Pancreas (tissue), 10 donors: ENCODE measurements at regions not wholly inside any gene's neighbourhood (a gene's known extent, or its start where the extent isn't known, plus 50 kb on each side); places are given as distances from the start of the nearest gene placed in this dataset.

Experiments
- ATAC-seq, 4 donors: fragments of 200-7000 bp; cut with Tn5 transposase; one replicate each; pipeline versions ENCODE4 v1.8.0 to v1.9.1; 2020; ENCODE audit warnings: mild to moderate bottlenecking in 4 of 4, moderate library complexity in 4 of 4
- DNase-seq, 6 donors: peaks; one replicate each; pipeline ENCODE4 v3.0.0-alpha.2; 2020
- FAIRE-seq: peaks from 2 replicates; lab custom pipeline; 2012; peaks lifted over from hg19 to GRCh38; lab: Jason Lieb, UNC
- H3K27ac ChIP-seq, 4 donors: fragments of 200-600 bp; sonication (generic); 1 replicate in 3 of 4; 2 replicates in 1 of 4; pipeline versions ENCODE4 v1.5.0 to v1.8.0; 2020
- H3K27me3 ChIP-seq, 4 donors: fragments of 200-600 bp; one replicate each; pipeline ENCODE4 v1.8.0; 2021
- H3K36me3 ChIP-seq, 3 donors: fragments of 200-600 bp; sonication (generic) in 1 of 3; one replicate each; pipeline versions ENCODE4 v1.5.0 to v1.8.0; 2020 to 2021
- H3K4me1 ChIP-seq, 3 donors: fragments of 200-600 bp; one replicate each; pipeline ENCODE4 v1.8.0; 2021
- H3K4me3 ChIP-seq, 4 donors: fragments of 200-600 bp; sonication (generic) in 2 of 4; one replicate each; pipeline versions ENCODE4 v1.5.0 to v1.8.0; 2020 to 2021
- H3K9me3 ChIP-seq, 4 donors: fragments of 200-600 bp; one replicate each; pipeline ENCODE4 v1.8.0; 2021
- WGBS, 2 donors: extraction: QIAGEN DNeasy Blood & Tissue Kit; methylation state at CpG; one replicate each; pipeline ENCODE4 v1.1.7; 2013; 5-methylcytosine and 5-hydroxymethylcytosine counted together
- intact Hi-C, 3 donors: fragments of 100-400 bp; cut with DNase I; formaldehyde crosslinking; loops; one replicate each; pipeline versions ENCODE4 v1.11.1 to v1.14.2; 2022
- TF ChIP-seq, protein P1 (sequence below), 4 donors: fragments of 200-600 bp; sonication (generic) in 3 of 4; IDR thresholded peaks; one replicate each; pipeline versions ENCODE4 v1.5.0 to v1.8.0; 2021; ENCODE audit warnings: antibody characterized with exemption in 4 of 4
- donor health status: healthy with polysubstance abuse.
- donor health status: DM: no; HTN: no; CAD: no; lungs with moderate emphysema.
- donor health status: DM: no; HTN: no; CAD: no.
- donor health status: control.
- donor health status: control.
- donor health status: Bipolar disorder and iron deficiency.
- donor health status: DM: yes; HTN: yes; CAD: no.
- donor health status: DM: no; HTN: no; CAD: no.
- donor health status: DM: no; HTN: no; CAD: no.
- donor health status: DM: yes; HTN: yes; CAD: no.

- no peak overlapping the region for H3K27ac ChIP-seq
- intact Hi-C loops: no loop called here
- no peaks in the 10 kb centered on the region for H3K27me3 ChIP-seq
- DNase-seq (no peak), FAIRE-seq (no peak), ATAC-seq (no peak)
- no peak overlapping the region for H3K4me3 ChIP-seq
- H3K9me3 ChIP-seq: no peaks in the 10 kb centered on the region
- H3K4me1 ChIP-seq: no peaks in the 10 kb centered on the region
- TF ChIP-seq, protein P1, sequence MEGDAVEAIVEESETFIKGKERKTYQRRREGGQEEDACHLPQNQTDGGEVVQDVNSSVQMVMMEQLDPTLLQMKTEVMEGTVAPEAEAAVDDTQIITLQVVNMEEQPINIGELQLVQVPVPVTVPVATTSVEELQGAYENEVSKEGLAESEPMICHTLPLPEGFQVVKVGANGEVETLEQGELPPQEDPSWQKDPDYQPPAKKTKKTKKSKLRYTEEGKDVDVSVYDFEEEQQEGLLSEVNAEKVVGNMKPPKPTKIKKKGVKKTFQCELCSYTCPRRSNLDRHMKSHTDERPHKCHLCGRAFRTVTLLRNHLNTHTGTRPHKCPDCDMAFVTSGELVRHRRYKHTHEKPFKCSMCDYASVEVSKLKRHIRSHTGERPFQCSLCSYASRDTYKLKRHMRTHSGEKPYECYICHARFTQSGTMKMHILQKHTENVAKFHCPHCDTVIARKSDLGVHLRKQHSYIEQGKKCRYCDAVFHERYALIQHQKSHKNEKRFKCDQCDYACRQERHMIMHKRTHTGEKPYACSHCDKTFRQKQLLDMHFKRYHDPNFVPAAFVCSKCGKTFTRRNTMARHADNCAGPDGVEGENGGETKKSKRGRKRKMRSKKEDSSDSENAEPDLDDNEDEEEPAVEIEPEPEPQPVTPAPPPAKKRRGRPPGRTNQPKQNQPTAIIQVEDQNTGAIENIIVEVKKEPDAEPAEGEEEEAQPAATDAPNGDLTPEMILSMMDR (IDR thresholded peaks at IDR 0.05): no peak
- H3K36me3 ChIP-seq: no peaks in the 10 kb centered on the region
- 50 to 53% methylated on average over 1 of the region's 1 CpG for WGBS, 2 donors
Observed at GRCh38 chr4:62454535-62454934, 1254.4 kb downstream of the ADGRL3 start.

GRCh38 chr4:62450740-62451139, 1250.6 kb downstream of the ADGRL3 start:
- Histone ChIP-seq H3K9me3 (no peaks in the 10 kb centered on the region), H3K4me1 (no peaks in the 10 kb centered on the region), H3K27ac (no peak overlapping the region), H3K27me3 (no peaks in the 10 kb centered on the region), H3K36me3 (no peaks in the 10 kb centered on the region), H3K4me3 (no peak overlapping the region)
- intact Hi-C loops: no loop called here
- DNase-seq: no peak
- TF ChIP-seq, protein P1 (IDR thresholded peaks at IDR 0.05): no peak
- no peak for ATAC-seq
- no peak for FAIRE-seq

GRCh38 chr4:62449538-62449937, 1249.4 kb downstream of the ADGRL3 start:
- H3K4me1 ChIP-seq: no peaks in the 10 kb centered on the region
- H3K36me3 ChIP-seq: no peaks in the 10 kb centered on the region
- ATAC-seq (no peak), FAIRE-seq (no peak), DNase-seq (no peak)
- WGBS, 2 donors: 20 to 30% methylated on average over 2 of the region's 2 CpGs
- H3K27me3 ChIP-seq: no peaks in the 10 kb centered on the region
- TF ChIP-seq, protein P1 (IDR thresholded peaks at IDR 0.05): no peak
- no peaks in the 10 kb centered on the region for H3K9me3 ChIP-seq
- no peak overlapping the region for H3K4me3 ChIP-seq
- intact Hi-C loops: no loop called here
- H3K27ac ChIP-seq: no peak overlapping the region

DNA sequence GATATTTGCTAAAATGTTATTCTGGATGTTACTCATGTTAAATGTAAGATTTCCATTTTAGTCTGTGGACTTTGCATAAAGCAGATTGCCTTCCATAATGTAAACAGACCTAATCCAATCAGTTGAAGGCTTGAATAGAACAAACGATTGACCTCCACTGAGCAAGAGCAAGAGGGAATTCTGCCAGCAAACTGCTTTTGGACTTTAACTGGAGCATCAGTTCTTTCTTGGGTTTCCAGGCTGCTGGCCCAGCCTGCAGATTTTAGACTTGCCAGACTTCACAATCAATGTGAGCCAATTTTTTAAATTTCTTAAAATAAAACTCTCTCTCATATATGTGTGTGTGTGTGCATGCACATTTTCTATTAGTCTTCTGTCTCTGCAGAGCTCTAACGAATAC, 1248.8 kb downstream of the ADGRL3 start:
- DNase-seq (no peak), FAIRE-seq (no peak), ATAC-seq (no peak)
- 27 to 28% methylated on average over 2 of the region's 2 CpGs for WGBS, 2 donors
- TF ChIP-seq, protein P1 (IDR thresholded peaks at IDR 0.05): no peak
- Histone ChIP-seq H3K27me3 (no peaks in the 10 kb centered on the region), H3K36me3 (no peaks in the 10 kb centered on the region), H3K27ac (no peak overlapping the region), H3K4me1 (no peaks in the 10 kb centered on the region), H3K4me3 (no peak overlapping the region), H3K9me3 (no peaks in the 10 kb centered on the region)
- intact Hi-C loops: no loop called here

DNA sequence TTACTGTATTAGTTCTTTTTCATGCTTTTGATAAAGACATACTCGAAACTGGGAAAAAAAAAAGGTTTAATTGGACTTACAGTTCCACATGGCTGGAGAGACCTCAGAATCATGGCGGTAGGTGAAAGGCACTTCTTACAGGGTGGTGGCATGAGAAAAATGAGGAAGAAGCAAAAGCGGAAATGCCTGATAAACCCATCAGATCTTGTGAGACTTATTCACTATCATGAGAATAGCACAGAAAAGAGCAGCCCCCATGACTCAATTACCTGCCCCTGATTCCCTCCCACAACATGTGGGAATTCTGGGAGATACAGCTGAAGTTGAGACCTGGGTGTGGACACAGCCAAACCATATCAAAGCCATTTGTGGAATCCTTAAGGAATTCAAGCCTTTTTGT, 1238.9 kb downstream of the ADGRL3 start:
- intact Hi-C loops: no loop called here
- no peak overlapping the region for H3K27ac ChIP-seq
- WGBS, 2 donors: 50% methylated on average over 3 of the region's 3 CpGs
- DNase-seq (no peak), FAIRE-seq (no peak), ATAC-seq (no peak)
- H3K4me1 ChIP-seq: no peaks in the 10 kb centered on the region
- TF ChIP-seq, protein P1 (IDR thresholded peaks at IDR 0.05): no peak
- no peaks in the 10 kb centered on the region for H3K9me3 ChIP-seq
- H3K27me3 ChIP-seq: no peaks in the 10 kb centered on the region
- H3K36me3 ChIP-seq: no peaks in the 10 kb centered on the region
- no peak overlapping the region for H3K4me3 ChIP-seq
